Ovary (tissue), 7 donors: ENCODE measurements at regions not wholly inside any gene's neighbourhood (a gene's known extent, or its start where the extent isn't known, plus 50 kb on each side); places are given as distances from the start of the nearest gene placed in this dataset.

Source experiments
- DNase-seq, 5 donors: peaks; one replicate each; pipeline ENCODE4 v3.0.0-alpha.2; 2019 to 2020
- H3K27ac ChIP-seq, 2 donors: fragments of 200-600 bp; one replicate each; pipeline versions ENCODE4 v1.5.1 to v1.8.0; 2019 to 2022
- H3K27me3 ChIP-seq: fragments of 200-600 bp; one replicate; pipeline ENCODE4 v1.8.0; 2022
- H3K36me3 ChIP-seq: fragments of 200-600 bp; sonication (generic); one replicate; pipeline ENCODE4 v1.5.1; 2019
- H3K4me1 ChIP-seq: one replicate; pipeline ENCODE4 v1.8.1; 2013; ENCODE audit warnings: mild to moderate bottlenecking, moderate library complexity; ENCODE audit not compliant: insufficient read depth
- H3K4me3 ChIP-seq: fragments of 200-600 bp; sonication (generic); one replicate; pipeline ENCODE4 v1.5.1; 2017
- H3K9me3 ChIP-seq, 2 donors: fragments of 200-600 bp in 1 of 2; sonication (generic) in 1 of 2; one replicate each; pipeline versions ENCODE4 v1.5.1 to v1.8.1; 2013 to 2019; ENCODE audit warnings: mild to moderate bottlenecking in 1 of 2, moderate library complexity in 1 of 2
- CTCF ChIP-seq, 3 donors: fragments of 450-650 bp in 2 of 3; fragments of 200-600 bp in 1 of 3; IDR thresholded peaks; one replicate each; pipeline versions ENCODE4 v1.5.1 to v1.8.0; 2016 to 2022; ENCODE audit warnings: antibody characterized with exemption in 3 of 3, mild to moderate bottlenecking in 1 of 3
- EP300 ChIP-seq: sonication (generic); formaldehyde crosslinking; IDR thresholded peaks from one replicate; pipeline ENCODE4 v1.6.1; 2017; ENCODE audit warnings: antibody characterized with exemption
- POLR2A ChIP-seq: fragments of 450-650 bp; IDR thresholded peaks from one replicate; pipeline ENCODE4 v1.6.1; 2017; ENCODE audit warnings: antibody characterized with exemption, mild to moderate bottlenecking, moderate library complexity
- WGBS, 3 donors: extraction: QIAGEN DNeasy Blood & Tissue Kit in 1 of 3; methylation state at CpG; one replicate each; pipeline versions ENCODE4 v1.1.5 to v1.1.7; 2013 to 2017; 5-methylcytosine and 5-hydroxymethylcytosine counted together
- intact Hi-C, 4 donors: fragments of 100-400 bp; cut with DNase I; formaldehyde crosslinking; loops; one replicate each; pipeline versions ENCODE4 v1.11.0 to v1.15.1; 2022 to 2023
- donor health status: DM: no; HTN: no; CAD: no; lungs with moderate emphysema.
- donor health status: DM: no; HTN: no; CAD: no.
- donor health status: Bipolar disorder and iron deficiency.
- donor health status: DM: no; HTN: no; CAD: no.
- donor health status: DM: yes; HTN: yes; CAD: no.

- no peaks in the 10 kb centered on the region for H3K9me3 ChIP-seq
- H3K4me1 ChIP-seq = no peaks in the 10 kb centered on the region
- H3K36me3 ChIP-seq = no peaks in the 10 kb centered on the region
- WGBS, 3 donors = 59 to 65% (median 60%) methylated on average over 3 of the region's 3 CpGs
- TF ChIP-seq EP300 = no peak
- no peak for DNase-seq
- intact Hi-C loops = no loop called here
- no peaks in the 10 kb centered on the region for H3K27me3 ChIP-seq
- no peak overlapping the region for H3K27ac ChIP-seq
- no peak overlapping the region for H3K4me3 ChIP-seq
These were observed 119.0 kb upstream of the TNR start for GRCh38 chr1:175862408-175862807.

GRCh38 chr1:175861626-175862367 is 118.4 kb upstream of the TNR start:
- DNase-seq = no peak
- intact Hi-C loops = no loop called here
- 77 to 79% (median 78%) methylated on average over 8 of the region's 8 CpGs for WGBS, 3 donors

GRCh38 chr1:175857756-175858155 is 114.4 kb upstream of the TNR start:
- intact Hi-C loops = no loop called here
- H3K4me3 ChIP-seq = no peak overlapping the region
- no peaks in the 10 kb centered on the region for H3K9me3 ChIP-seq
- DNase-seq = no peak
- H3K4me1 ChIP-seq = no peaks in the 10 kb centered on the region
- no peaks in the 10 kb centered on the region for H3K27me3 ChIP-seq
- no peak overlapping the region for H3K27ac ChIP-seq
- TF ChIP-seq CTCF (IDR thresholded peaks at IDR 0.05) = no peak
- TF ChIP-seq EP300 = no peak
- no peak for TF ChIP-seq POLR2A
- WGBS, 3 donors = 4 to 12% (median 5%) methylated on average over 6 of the region's 6 CpGs
- H3K36me3 ChIP-seq = no peaks in the 10 kb centered on the region

More at GRCh38 chr1:175861626-175862367, 118.4 kb upstream of the TNR start:
- Histone ChIP-seq H3K9me3 (no peaks in the 10 kb centered on the region), H3K4me1 (no peaks in the 10 kb centered on the region), H3K27ac (no peak overlapping the region), H3K36me3 (no peaks in the 10 kb centered on the region), H3K4me3 (no peak overlapping the region), H3K27me3 (no peaks in the 10 kb centered on the region)
- no peak for TF ChIP-seq POLR2A
- no peak for TF ChIP-seq EP300
- no peak for TF ChIP-seq CTCF (IDR thresholded peaks at IDR 0.05)

GRCh38 chr1:175853681-175854080 is 110.3 kb upstream of the TNR start:
- Histone ChIP-seq H3K36me3 (no peaks in the 10 kb centered on the region), H3K4me1 (no peaks in the 10 kb centered on the region), H3K27me3 (no peaks in the 10 kb centered on the region), H3K27ac (no peak overlapping the region), H3K9me3 (no peaks in the 10 kb centered on the region), H3K4me3 (no peak overlapping the region)
- intact Hi-C loops = no loop called here
- TF ChIP-seq CTCF (IDR thresholded peaks at IDR 0.05) = no peak
- no peak for TF ChIP-seq POLR2A
- DNase-seq = no peak
- 82 to 87% (median 83%) methylated on average over 4 of the region's 4 CpGs for WGBS, 3 donors

- DNase-seq = no peak
- no peaks in the 10 kb centered on the region for H3K4me1 ChIP-seq
- WGBS, 3 donors = 43 to 56% (median 55%) methylated on average over 2 of the region's 2 CpGs
- H3K9me3 ChIP-seq = no peaks in the 10 kb centered on the region
- H3K27ac ChIP-seq = no peak overlapping the region
- H3K4me3 ChIP-seq = no peak overlapping the region
- no peak for TF ChIP-seq EP300
- TF ChIP-seq POLR2A = no peak
- no peak for TF ChIP-seq CTCF (IDR thresholded peaks at IDR 0.05)
- no peaks in the 10 kb centered on the region for H3K27me3 ChIP-seq
- no peaks in the 10 kb centered on the region for H3K36me3 ChIP-seq
- intact Hi-C loops = no loop called here
These were observed 108.4 kb upstream of the TNR start for GRCh38 chr1:175851749-175852148.
